ENCODE measurements at regions not wholly inside any gene's neighbourhood (a gene's known extent, or its start where the extent isn't known, plus 50 kb on each side); places are given as distances from the start of the nearest gene placed in this dataset.

DNA sequence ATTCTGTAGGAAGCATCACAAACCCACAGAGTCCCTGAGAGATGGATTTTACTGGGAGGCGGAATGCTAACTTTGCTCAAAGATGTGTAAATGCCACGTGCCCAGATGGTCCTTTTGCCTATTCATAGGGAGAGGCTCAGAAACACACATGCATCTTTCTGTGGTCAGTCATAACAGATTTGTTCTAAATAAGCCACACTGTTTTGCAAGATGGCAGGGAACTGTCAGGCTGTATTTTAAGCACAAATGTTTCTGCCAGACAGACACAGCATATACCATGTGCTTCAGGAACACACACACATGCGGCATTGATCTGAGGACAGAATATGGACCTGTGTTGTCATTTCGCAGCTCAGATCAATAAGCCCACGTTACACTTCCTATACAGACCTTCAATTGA is 312.0 kb downstream of the GPD2 start:
- no peak overlapping the region for H3K4me3 ChIP-seq
- H3K36me3 ChIP-seq, result no peaks in the 10 kb centered on the region
- ATAC-seq (no peak), DNase-seq (no peak)
- H3K27ac ChIP-seq, result no peak overlapping the region
- intact Hi-C loops (cut with DNase I), result no loop called here
- 71 to 76% methylated on average over 5 of the region's 5 CpGs for WGBS, 2 donors
- no peaks in the 10 kb centered on the region for H3K27me3 ChIP-seq
- H3K4me1 ChIP-seq, result no peaks in the 10 kb centered on the region
- no peaks in the 10 kb centered on the region for H3K9me3 ChIP-seq
- no peak for TF ChIP-seq CTCF (IDR thresholded peaks at IDR 0.05)

DNA sequence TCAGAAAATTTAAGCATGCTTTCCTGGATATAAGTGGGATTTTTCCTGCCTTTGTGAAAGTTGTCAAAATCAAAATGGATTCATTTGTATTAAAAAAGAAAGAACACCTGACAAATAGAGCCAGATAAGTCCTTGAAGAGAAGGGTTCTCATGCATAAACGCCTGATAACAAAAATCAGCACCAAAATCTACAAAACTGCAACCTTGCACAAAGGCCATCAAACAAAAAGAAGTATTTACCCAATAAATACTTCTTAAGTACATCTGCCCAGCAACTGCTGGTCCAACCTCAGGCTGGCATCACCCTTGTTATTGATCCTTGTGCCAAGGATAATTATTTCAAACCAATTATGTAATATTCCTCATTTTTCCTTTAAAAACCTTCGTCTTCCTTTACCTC is 315.9 kb downstream of the GPD2 start:
- Histone ChIP-seq H3K4me1 (no peaks in the 10 kb centered on the region), H3K36me3 (no peaks in the 10 kb centered on the region), H3K9me3 (no peaks in the 10 kb centered on the region), H3K27ac (no peak overlapping the region), H3K4me3 (no peak overlapping the region), H3K27me3 (no peaks in the 10 kb centered on the region)
- no peak for TF ChIP-seq CTCF (IDR thresholded peaks at IDR 0.05)
- WGBS, 2 donors, result 81 to 86% methylated on average over 2 of the region's 2 CpGs
- no peak for DNase-seq
- intact Hi-C loops (cut with DNase I), result no loop called here
- no peak for ATAC-seq

DNA sequence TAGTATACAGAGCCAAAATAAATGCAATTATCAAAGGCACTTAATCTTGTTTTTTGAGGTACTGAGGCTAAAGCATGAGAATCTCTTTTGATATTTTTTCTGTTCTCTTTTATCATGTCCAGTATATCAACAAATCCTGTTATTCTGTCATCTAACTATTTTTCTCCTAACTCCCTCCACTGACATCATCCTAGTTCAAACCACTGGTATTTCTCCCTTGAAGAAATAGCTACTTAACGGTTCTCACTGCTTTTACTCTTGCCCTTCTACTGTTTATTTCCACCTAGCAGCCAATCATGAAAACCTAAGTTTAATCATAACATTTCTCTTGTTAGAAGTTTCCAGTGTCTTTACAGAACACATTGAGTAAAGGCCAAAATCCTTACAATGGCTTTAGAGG is 317.6 kb downstream of the GPD2 start:
- 46 to 65% methylated on average over 1 of the region's 1 CpG for WGBS, 2 donors
- Histone ChIP-seq H3K27ac (no peak overlapping the region), H3K4me3 (no peak overlapping the region), H3K36me3 (no peaks in the 10 kb centered on the region), H3K4me1 (no peaks in the 10 kb centered on the region), H3K9me3 (no peaks in the 10 kb centered on the region), H3K27me3 (no peaks in the 10 kb centered on the region)
- intact Hi-C loops (cut with DNase I), result no loop called here
- ATAC-seq (no peak), DNase-seq (no peak)
- TF ChIP-seq CTCF (IDR thresholded peaks at IDR 0.05), result no peak

GRCh38 chr2:156756516-156756915 is 320.3 kb downstream of the GPD2 start:
- H3K27me3 ChIP-seq, result no peaks in the 10 kb centered on the region
- no peaks in the 10 kb centered on the region for H3K36me3 ChIP-seq
- TF ChIP-seq CTCF (IDR thresholded peaks at IDR 0.05), result no peak
- intact Hi-C loops (cut with DNase I), result no loop called here
- H3K27ac ChIP-seq, result no peak overlapping the region
- no peak for DNase-seq
- no peak for ATAC-seq
- no peak overlapping the region for H3K4me3 ChIP-seq
- H3K9me3 ChIP-seq, result peaks cover 0 to 9% (median 0%) of the 10 kb centered on the region in 11 donors
- no peaks in the 10 kb centered on the region for H3K4me1 ChIP-seq

DNA sequence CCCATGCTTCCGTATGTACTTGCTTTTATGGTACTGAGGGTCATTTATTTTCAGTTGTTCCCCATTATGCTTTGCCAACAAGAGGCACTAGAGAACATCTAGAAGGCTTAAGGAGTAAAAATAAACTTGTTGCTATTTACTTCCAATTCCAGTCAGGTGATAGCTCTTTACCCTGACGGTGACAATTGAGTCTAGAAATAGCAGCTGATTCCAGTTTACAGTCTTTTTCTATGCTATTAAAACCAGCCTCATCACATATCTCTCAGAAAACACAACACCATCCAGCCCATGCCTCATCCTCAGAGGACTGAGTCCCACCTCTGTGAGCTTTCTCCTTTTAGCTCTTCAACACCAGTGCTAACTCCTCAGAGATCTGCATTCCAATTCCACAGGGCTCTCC is 327.0 kb downstream of the GPD2 start:
- no peak for TF ChIP-seq CTCF (IDR thresholded peaks at IDR 0.05)

More for the DNA sequence above, 327.0 kb downstream of the GPD2 start:
- 40 to 45% methylated on average over 2 of the region's 2 CpGs for WGBS, 2 donors
- H3K4me3 ChIP-seq, result no peak overlapping the region
- peak overlapping the region in 3 of 10 donors; percentile 17 to 28 (median 23) for H3K27ac ChIP-seq
- intact Hi-C loops (cut with DNase I), result no loop called here
- no peaks in the 10 kb centered on the region for H3K27me3 ChIP-seq
- DNase-seq (no peak), ATAC-seq (peak in 6 of 8 donors; percentile 42 to 82 (median 70))
- peaks cover 0 to 5% (median 0%) of the 10 kb centered on the region in 9 donors for H3K4me1 ChIP-seq
- no peaks in the 10 kb centered on the region for H3K36me3 ChIP-seq
- H3K9me3 ChIP-seq, result peaks cover 0 to 14% (median 0%) of the 10 kb centered on the region in 11 donors
